SHP77 (cell line): ENCODE measurements at regions not wholly inside any gene's neighbourhood (a gene's known extent, or its start where the extent isn't known, plus 50 kb on each side); places are given as distances from the start of the nearest gene placed in this dataset.

Experiments used
- DNase-seq, 2 experiments: peaks; one replicate each; lab custom pipeline; 2025; lab: John Stamatoyannopoulos, UW

DNA sequence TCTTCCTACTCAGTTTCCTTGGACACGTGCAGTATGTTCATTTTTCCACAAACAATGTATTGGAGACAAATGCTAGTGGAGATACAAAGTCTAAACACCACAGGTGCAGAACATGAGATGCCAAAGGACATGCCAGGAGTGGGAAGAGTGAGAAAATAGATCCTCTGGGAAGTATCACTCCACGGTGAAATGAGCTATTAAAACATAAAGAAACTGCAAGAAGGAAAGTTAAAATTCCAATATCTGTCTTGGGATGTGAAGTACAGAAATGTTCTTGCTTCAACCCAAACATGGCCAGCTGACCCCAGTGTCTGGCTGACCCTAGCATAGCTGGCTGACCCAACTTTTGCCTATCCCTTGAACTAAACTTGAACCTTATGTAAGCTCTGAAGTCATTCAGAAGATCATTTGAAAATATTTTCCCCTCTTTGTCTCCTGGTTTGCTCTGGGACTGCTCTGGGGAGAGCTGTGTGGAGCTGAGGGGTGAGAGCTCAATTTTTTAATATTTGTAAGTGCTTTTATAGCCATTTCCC, 59.5 kb downstream of the FZD1 start:
- no peak for DNase-seq

- DNase-seq = no peak
Measured at GRCh38 chr7:91324663-91325062, 60.4 kb downstream of the FZD1 start.

DNA sequence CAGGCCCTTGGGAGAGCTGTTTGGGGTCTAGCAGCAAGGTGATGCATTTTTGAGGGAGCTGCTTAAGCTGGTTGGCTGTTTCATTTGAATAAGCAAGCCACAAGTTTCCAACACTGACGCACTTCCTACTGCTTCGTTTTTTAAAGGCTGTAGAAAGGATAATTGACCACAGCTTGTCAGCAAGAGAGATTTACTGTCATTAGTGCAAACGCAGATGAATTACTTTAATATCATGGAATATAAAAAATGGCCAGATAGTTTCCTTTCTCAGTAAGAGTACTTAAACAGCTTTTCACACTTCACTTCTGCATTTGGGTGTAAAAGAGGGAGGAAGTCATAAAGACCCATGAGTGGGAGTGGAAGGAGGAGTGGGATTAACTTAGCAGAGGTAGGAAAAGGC, 61.5 kb downstream of the FZD1 start:
- no peak for DNase-seq

GRCh38 chr7:91326516-91327199, 62.4 kb downstream of the FZD1 start:
- no peak for DNase-seq

DNA sequence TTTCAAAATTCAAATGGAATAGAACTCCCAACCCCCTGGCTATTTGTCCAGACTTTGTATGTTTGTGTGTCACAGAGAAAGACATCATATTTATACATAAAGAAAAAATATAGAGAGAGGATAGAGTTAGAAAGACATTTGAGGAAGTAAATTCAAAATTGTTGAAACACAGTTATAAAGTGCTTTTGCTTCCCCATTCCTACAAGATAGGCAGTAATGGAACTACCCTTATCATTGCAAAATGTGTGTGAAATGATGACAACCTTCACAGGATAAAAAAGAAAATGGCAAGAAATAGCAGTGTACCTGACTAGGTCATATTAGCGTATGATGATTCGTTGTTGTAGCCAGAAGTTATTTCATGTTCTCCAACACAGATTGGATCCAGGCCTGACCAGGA, 63.1 kb downstream of the FZD1 start:
- DNase-seq = no peak

DNA sequence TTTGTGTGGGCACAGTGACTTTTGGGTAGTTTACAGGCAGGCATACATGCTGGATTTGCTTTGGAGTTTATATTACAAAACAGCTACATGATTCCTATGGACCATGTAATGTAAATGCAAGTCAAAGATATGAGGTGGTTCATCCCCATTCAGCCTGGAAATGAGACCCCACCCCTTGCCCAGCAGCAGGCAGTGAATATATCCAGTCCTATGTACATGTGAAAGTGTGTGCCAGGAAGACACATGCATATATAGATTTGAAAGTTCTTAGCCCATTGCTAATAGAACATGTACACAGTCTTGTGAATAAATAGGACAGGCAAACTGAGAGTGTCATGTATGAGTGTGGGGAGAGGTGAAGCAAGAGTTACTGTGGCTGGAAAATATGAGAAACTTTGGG, 65.3 kb downstream of the FZD1 start:
- DNase-seq = no peak

GRCh38 chr7:91330191-91330808, 66.1 kb downstream of the FZD1 start:
- DNase-seq = no peak

- no peak for DNase-seq
Measured at GRCh38 chr7:91330866-91331265, 66.6 kb downstream of the FZD1 start.

DNA sequence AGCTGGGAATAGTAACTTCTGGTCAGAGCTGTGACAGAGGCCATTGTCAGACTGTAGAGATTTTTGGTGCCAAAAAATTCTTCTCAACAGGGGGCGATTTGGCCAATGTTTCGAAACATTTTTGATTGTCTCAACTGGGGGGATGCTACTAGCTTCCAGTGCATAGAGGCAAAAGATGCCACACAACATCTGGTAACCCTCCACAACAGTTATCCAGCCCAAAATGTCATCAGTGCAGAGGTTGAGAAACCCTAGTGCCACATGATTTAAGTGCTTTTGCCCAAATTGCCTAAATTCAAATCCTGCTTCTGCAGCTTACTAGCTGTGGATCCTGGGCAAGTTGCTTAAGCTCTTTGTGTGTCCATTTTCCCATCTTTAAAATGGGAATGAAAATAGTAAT, 71.9 kb downstream of the FZD1 start:
- no peak for DNase-seq

DNA sequence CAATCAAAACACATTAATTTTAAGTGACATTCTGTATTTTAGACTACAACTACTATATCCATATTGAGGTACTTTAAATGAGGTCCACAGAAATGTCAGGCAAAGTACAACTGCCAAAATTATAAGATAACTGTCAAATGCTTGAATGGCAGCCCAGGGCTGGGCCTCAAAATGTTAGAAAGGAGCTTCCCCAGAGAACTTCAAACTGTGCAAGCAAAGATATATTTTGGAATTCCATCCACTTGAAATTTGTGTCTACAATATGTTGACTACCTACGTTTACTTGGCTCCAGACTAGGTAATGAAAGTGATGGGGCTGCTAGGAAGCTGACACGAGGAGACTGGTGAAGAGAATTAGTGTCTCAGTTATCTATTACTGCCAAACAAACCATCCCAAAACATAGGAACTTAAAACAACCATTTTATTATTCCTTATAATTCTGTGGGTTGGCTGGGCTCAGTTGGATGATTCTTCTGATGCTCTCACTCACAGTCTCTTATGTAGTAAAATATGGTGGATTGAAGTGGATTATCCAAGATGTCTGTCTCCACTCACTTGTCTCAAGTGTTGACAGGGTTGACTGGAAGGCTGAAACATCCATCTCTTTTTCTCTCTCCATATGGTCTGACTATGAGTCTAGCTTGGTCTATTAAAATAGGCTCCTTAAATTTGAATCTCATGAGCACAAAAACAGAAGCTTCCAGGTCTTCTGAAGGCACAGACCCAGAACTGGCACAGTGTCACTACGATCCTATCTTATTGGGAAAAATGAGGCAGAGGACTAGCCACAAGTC, 74.2 kb downstream of the FZD1 start:
- no peak for DNase-seq

DNA sequence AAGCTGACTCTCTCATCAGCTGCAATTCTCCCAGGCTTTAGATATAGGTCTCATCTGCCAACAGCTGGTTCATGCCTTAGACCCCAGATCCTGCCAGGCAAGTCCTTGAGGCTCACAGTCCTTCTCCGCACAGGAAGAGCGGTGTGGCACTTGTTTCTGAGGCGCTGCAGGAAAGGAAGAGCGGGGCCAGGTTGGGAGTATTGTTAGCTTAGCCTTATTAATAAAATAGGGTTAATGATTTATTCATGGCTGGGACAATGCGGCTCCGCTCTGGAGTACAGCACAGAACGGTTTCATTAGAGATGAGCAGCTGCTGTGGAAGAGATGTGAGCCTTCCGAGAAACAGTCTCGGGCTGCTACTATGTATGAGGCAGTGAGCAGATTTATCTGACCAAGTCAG, 78.1 kb downstream of the FZD1 start:
- DNase-seq = no peak

- no peak for DNase-seq
Measured at GRCh38 chr7:91343420-91343960, 79.3 kb downstream of the FZD1 start.

- DNase-seq = no peak
Measured at GRCh38 chr7:91343996-91344629, 79.9 kb downstream of the FZD1 start.

GRCh38 chr7:91344911-91345310, 80.7 kb downstream of the FZD1 start:
- no peak for DNase-seq

GRCh38 chr7:91345449-91345848, 81.2 kb downstream of the FZD1 start:
- no peak for DNase-seq

DNA sequence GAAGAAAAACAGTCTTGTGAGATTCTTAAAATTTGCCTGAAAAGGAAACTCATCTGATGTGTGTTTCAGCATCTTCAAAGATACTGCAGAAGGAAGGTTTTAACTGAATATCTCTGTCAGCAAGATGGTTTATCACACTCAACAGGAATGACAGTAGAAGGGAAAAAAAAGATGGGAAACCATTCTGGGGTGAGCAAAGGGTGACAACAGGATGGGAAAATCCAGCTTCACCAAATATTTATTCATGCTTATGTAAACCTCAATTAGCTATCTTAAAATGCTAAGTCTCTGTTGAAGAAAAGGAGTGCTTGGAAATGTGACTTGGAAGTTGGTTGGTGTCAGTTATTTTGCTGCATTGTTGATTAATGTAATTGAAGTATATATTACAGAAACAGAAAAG, 82.2 kb downstream of the FZD1 start:
- DNase-seq = no peak

GRCh38 chr7:91347290-91347689, 83.1 kb downstream of the FZD1 start:
- no peak for DNase-seq

- DNase-seq = no peak
Measured at GRCh38 chr7:91348711-91349110, 84.5 kb downstream of the FZD1 start.

- DNase-seq = no peak
Measured at GRCh38 chr7:91351374-91351773, 87.1 kb downstream of the FZD1 start.

- DNase-seq = no peak
Measured at GRCh38 chr7:91352091-91352490, 87.9 kb downstream of the FZD1 start.

- DNase-seq = no peak
Measured at GRCh38 chr7:91353848-91354247, 89.6 kb downstream of the FZD1 start.
